ENCODE measurements at regions not wholly inside any gene's neighbourhood (a gene's known extent, or its start where the extent isn't known, plus 50 kb on each side); places are given as distances from the start of the nearest gene placed in this dataset.

DNA sequence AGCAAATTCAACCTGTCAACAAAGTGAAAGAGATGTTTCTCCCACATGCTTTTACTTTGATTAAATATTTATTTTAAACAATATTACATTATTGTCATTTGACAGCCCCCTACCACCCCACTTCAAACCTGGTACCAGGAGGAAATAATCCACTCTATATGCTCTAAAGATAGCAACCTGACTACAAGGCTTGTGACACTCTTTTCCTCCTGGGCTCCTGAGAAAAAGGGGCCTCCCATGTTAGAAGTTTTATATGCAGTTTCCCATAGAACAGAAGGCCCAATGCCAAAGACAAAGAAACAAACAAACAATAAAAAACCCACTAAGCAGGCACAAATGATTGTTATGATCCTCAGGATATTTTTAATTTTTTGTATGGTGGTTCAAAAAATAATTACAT lies 73.6 kb downstream of the RPS29 start:
- Histone ChIP-seq H3K79me2 (ENCODE audit: insufficient read depth, low read length) (no peaks in the 10 kb centered on the region), H2BK20ac (ENCODE audit: low read depth, low read length, poor library complexity, severe bottlenecking) (no peak overlapping the region), H3K4me2 (ENCODE audit: insufficient read depth, insufficient read length, low read length) (no peak overlapping the region), H4K20me1 (ENCODE audit: control insufficient read depth, insufficient read depth, insufficient read length) (no peaks in the 10 kb centered on the region), H3K23me2 (ENCODE audit: insufficient read length, low read depth, low read length, poor library complexity, severe bottlenecking) (no peaks in the 10 kb centered on the region), H4K8ac (replicated peaks; ENCODE audit: insufficient read length, low read depth, low read length) (no peak overlapping the region), H4K5ac (ENCODE audit: insufficient read length, low read depth, low read length) (no peak overlapping the region), H3K4ac (ENCODE audit: low read depth, low read length) (no peak overlapping the region), H3T11ph (ENCODE audit: low read length) (no peak overlapping the region), H3K9me3 (ENCODE audit: control insufficient read depth, low read depth, low read length) (no peaks in the 10 kb centered on the region), H2AK5ac (ENCODE audit: insufficient read length, low read length) (no peak overlapping the region), H3K23ac (ENCODE audit: insufficient read length, low read depth, low read length) (no peak overlapping the region), H2AFZ (ENCODE audit: low read length) (no peak overlapping the region), H3K18ac (ENCODE audit: insufficient read length, low read depth, low read length) (no peak overlapping the region), H2BK5ac (ENCODE audit: insufficient read length, low read length) (no peak overlapping the region), H2BK12ac (ENCODE audit: insufficient read length, low read depth, low read length) (no peak overlapping the region), H2BK120ac (ENCODE audit: low read depth, low read length, poor library complexity, severe bottlenecking) (no peak overlapping the region), H3K27ac (ENCODE audit: insufficient read length, low read depth, low read length) (no peak overlapping the region), H4K91ac (ENCODE audit: insufficient read length, low read depth, low read length) (no peak overlapping the region), H3K27me3 (ENCODE audit: insufficient read depth, low read length) (no peaks in the 10 kb centered on the region), H3K14ac (ENCODE audit: insufficient read depth, low read length) (no peak overlapping the region), H3K4me1 (ENCODE audit: insufficient read depth, low read length) (no peaks in the 10 kb centered on the region), H3K9ac (ENCODE audit: extremely low read depth, insufficient read length, low read length) (no peak overlapping the region), H2BK15ac (ENCODE audit: low read depth, low read length) (no peak overlapping the region), H3K56ac (ENCODE audit: insufficient read length, low read depth, low read length) (no peak overlapping the region), H3K79me1 (ENCODE audit: insufficient read depth, low read depth, low read length, poor library complexity, severe bottlenecking) (no peaks in the 10 kb centered on the region)
- peaks cover 2 to 3% of the 10 kb centered on the region in 2 experiments; a peak in 2 of 4 replicates for H3K4me1 Mint-ChIP-seq
- peaks cover 4 to 10% of the 10 kb centered on the region in 2 experiments; a peak in 4 of 5 replicates for H3K9me3 Mint-ChIP-seq
- H3K27me3 Mint-ChIP-seq (ENCODE audit: low read depth) = no peaks in the 10 kb centered on the region; the same call in 1 of the 2 replicates
- H3K4me3 Mint-ChIP-seq = no peak overlapping the region
- H3K36me3 Mint-ChIP-seq (ENCODE audit: insufficient read depth in 1 of 3, low read depth in 3 of 3) = peaks cover 0 to 4% (median 0%) of the 10 kb centered on the region in 3 experiments; a peak in 2 of 7 replicates
- no peak overlapping the region for H3K27ac Mint-ChIP-seq
- no peak for DNase-seq
- TF ChIP-seq, protein P1, sequence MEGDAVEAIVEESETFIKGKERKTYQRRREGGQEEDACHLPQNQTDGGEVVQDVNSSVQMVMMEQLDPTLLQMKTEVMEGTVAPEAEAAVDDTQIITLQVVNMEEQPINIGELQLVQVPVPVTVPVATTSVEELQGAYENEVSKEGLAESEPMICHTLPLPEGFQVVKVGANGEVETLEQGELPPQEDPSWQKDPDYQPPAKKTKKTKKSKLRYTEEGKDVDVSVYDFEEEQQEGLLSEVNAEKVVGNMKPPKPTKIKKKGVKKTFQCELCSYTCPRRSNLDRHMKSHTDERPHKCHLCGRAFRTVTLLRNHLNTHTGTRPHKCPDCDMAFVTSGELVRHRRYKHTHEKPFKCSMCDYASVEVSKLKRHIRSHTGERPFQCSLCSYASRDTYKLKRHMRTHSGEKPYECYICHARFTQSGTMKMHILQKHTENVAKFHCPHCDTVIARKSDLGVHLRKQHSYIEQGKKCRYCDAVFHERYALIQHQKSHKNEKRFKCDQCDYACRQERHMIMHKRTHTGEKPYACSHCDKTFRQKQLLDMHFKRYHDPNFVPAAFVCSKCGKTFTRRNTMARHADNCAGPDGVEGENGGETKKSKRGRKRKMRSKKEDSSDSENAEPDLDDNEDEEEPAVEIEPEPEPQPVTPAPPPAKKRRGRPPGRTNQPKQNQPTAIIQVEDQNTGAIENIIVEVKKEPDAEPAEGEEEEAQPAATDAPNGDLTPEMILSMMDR (conservative IDR thresholded peaks at IDR 0.05) = no peak

All from H9 (cell line).